ENCODE measurements at regions not wholly inside any gene's neighbourhood (a gene's known extent, or its start where the extent isn't known, plus 50 kb on each side); places are given as distances from the start of the nearest gene placed in this dataset.

DNA sequence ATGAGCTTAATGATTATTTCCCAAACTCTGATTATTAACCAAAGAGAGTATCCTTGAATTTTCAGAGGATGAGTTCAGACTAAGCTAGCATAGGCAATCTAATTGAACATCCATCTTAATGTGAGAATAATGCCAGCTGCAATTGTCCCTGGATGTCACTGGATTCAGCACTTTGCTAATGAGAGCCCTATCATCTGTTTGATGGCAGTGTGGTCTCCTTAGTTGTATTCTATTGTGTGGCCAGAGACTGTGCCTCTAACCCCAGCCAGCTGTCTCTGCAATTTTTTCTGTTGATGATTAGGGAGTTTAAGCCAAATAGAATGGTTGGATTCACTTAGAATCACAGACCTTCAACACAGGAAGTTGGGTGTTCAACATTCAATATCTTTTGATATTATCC is 1249.5 kb downstream of the FAM181B start:
- no peak for TF ChIP-seq CTCF (conservative IDR thresholded peaks at IDR 0.05; ENCODE audit: control insufficient read depth, insufficient read depth, low read depth, low read length)
- no peak overlapping the region for H3K4me3 ChIP-seq (ENCODE audit: control insufficient read depth, low read depth, low read length)
- DNase-seq (ENCODE audit: low read depth): no peak

DNA sequence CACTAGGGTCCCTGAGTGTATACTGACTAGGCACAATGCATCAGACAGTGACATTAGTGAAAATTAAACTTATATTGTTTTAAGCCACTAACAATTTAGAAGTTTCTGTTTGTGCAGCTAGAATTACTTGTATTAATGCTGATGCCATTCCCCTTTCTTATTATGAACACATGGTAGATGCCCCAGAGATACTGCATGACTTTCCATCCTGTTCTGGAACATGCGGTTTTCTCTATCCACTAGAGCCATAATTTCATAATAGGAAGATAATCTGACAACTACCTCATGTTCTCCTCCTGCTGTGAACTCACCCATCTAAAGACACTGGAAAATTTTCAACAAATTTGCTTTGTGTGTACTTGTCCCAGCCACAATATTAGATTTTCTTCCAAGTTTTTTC is 1256.4 kb downstream of the FAM181B start:
- H3K4me3 ChIP-seq (ENCODE audit: control insufficient read depth, low read depth, low read length): no peak overlapping the region
- no peak for DNase-seq (ENCODE audit: low read depth)
- TF ChIP-seq CTCF (conservative IDR thresholded peaks at IDR 0.05; ENCODE audit: control insufficient read depth, insufficient read depth, low read depth, low read length): no peak

- no peak for DNase-seq (ENCODE audit: low read depth)
- no peak for TF ChIP-seq CTCF (conservative IDR thresholded peaks at IDR 0.05; ENCODE audit: control insufficient read depth, insufficient read depth, low read depth, low read length)
Measured at GRCh38 chr11:81476345-81476744, 1257.3 kb downstream of the FAM181B start.

GRCh38 chr11:81472646-81473045 is 1261.0 kb downstream of the FAM181B start:
- no peak for DNase-seq (ENCODE audit: low read depth)
- TF ChIP-seq CTCF (conservative IDR thresholded peaks at IDR 0.05; ENCODE audit: control insufficient read depth, insufficient read depth, low read depth, low read length): no peak

More at GRCh38 chr11:81476345-81476744, 1257.3 kb downstream of the FAM181B start:
- H3K4me3 ChIP-seq (ENCODE audit: control insufficient read depth, low read depth, low read length): no peak overlapping the region

GRCh38 chr11:81470446-81470845 is 1263.2 kb downstream of the FAM181B start:
- no peak overlapping the region for H3K4me3 ChIP-seq (ENCODE audit: control insufficient read depth, low read depth, low read length)
- DNase-seq (ENCODE audit: low read depth): no peak
- no peak for TF ChIP-seq CTCF (conservative IDR thresholded peaks at IDR 0.05; ENCODE audit: control insufficient read depth, insufficient read depth, low read depth, low read length)

More at GRCh38 chr11:81472646-81473045, 1261.0 kb downstream of the FAM181B start:
- no peak overlapping the region for H3K4me3 ChIP-seq (ENCODE audit: control insufficient read depth, low read depth, low read length)

GRCh38 chr11:81459766-81460306 is 1273.8 kb downstream of the FAM181B start:
- no peak overlapping the region for H3K4me3 ChIP-seq (ENCODE audit: control insufficient read depth, low read depth, low read length)
- no peak for DNase-seq (ENCODE audit: low read depth)
- no peak for TF ChIP-seq CTCF (conservative IDR thresholded peaks at IDR 0.05; ENCODE audit: control insufficient read depth, insufficient read depth, low read depth, low read length)

Measured in fibroblast of mammary gland (primary cell).